GM19238 (cell line): ENCODE measurements at regions not wholly inside any gene's neighbourhood (a gene's known extent, or its start where the extent isn't known, plus 50 kb on each side); places are given as distances from the start of the nearest gene placed in this dataset.
"Not testable (repeated sequence)": the region's sequence is repeated elsewhere in the genome, so short reads cannot be mapped to it uniquely, and the experiment has no call there.

ENCODE experiments used
- DNase-seq: peaks from one replicate; pipeline ENCODE4 v3.0.0; 2011; ENCODE audit warnings: low spot score; ENCODE audit not compliant: insufficient read length

DNA sequence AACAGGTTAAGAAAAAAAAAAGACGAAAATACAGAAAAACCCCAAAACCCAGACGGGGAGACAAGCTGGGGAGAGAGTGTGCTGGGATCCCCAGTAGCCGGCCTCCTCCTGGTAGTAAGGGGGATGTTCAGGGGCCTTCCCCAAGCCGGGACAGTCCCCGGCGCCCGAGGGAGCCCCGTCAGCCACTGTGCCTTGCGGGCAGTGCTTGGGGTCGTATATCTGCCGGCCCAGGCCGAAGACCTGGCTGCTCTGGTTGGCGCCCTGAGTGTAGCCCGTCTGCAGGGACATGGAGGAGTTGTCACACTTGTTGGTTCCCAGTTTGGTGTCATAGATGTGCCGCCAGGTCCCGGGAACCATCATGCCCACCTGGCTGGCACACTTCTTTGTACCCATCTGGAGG, 287.2 kb upstream of the GADL1 start:
- no peak for DNase-seq

DNA sequence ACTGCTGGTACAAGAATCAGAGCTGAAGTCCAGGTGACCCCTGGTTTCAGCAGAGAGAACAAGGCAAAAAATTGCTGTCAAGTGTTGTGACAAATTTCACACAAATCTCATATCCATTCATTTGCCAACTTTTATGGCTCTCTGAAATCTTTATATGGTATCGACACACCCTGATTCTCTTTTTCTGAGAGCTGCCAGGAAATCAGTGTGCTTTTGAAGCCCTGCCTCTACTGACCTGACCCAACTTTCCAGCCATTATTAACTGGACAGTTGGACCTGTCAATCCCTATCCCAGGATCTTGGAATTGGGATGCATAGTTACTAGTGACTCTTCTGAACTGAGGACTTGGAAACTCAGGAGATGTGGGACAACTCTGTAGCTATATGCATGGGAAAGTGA, 288.2 kb upstream of the GADL1 start:
- DNase-seq = no peak

DNA sequence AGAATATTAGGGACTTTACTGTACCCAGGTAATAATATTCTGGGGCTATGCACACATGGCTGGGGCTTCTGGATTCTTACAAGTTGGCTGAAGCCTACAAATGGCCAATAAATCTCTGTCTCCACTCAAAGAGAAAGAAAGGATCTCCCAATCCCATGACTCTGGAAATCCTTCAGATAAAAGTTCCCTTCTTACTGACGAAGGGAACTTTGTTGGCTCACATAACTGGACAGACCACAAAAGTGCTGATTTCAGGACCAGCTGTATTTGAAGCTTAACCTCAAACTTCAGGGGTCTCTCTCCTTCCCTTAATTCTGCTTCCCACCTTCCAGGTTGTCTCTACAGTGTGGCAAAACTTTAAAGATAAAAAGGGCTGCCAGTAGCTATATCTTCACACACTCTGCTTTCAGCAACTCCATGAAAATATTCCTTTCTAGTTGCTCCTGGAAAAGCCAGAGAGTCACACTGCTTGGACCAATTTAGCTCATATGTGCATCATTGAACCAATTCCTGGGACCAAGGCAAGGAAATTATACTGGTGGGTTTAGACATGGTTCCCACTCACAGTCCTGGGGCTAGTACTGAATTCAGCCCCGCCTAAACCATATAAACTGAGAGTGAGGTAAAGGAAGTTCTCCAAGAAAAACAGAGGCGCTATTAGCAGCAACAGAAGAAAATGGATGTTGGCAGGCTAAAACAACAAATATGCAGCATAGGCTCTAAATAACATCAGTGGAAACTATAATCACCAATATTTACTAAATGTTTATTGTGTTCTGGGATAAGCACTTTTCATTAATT, 290.0 kb upstream of the GADL1 start:
- no peak for DNase-seq

DNA sequence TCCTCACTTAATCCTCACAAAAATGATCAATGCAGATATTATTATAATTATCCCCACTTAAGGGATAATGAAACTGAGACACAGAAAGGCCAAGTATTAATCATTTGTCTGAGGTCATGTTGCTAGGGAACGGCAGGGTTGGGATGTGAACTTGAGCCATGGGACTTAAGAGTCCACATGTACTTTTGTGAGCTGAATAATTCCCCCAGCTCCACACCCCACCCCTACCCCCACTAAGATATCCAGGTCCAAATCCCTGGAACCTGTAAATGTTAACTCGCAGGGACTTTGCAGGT, 290.5 kb upstream of the GADL1 start:
- no peak for DNase-seq

DNA sequence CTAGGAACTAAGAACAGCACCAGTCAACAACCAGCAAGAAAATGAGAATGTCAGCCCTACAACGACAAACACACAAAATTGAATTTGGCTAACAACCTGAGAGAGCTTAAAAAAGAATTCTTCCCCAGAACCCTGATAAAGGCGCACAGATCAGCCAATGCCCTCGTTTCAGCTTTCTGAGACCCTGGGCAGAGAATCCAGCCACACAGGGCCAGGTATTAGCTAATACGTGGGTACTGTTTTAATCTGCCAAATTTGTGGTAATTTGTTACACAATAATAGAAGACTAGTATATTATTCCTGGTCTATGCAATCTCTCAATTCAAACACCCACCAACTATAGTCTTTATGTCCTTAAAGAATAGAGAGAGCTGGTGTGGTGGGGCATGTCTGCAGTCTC, 291.6 kb upstream of the GADL1 start:
- DNase-seq = no peak

DNA sequence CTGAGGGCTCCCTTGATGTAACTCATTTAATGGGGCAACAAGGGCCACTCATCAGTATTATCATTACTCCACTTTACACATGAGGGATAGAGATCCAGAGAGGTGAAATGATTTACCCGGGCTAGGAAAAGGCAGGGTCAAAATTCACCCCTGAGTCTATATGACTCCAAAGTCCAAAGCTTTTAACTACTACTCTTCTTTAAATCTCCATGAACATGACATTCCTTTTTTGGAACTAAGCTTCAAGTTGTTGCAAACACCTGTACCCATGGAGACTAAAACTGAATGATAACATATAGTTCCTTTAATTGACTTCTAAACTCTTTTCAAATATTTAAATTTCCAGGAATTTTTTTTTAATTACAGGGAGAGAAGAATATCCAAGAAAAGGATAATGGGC, 292.9 kb upstream of the GADL1 start:
- DNase-seq = no peak

DNA sequence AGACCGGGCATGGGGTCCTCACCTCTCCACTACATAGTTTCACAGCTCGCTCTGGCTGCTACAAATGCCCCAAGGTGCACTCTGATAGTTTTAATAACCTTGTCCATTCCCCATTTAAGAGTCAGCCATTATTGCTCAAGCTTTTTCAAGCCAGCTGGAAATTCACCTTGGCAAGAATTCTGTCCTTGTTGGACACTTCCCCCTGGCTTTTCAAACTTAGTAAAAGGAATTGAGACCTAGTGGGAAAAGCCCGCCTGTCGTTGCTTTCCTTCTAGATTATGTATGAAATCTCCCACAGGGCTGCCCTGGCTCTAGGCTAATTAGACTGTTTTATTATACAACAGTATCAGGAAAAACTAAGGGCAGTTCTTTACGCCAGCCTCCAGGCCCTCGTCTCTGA, 293.7 kb upstream of the GADL1 start:
- no peak for DNase-seq

DNA sequence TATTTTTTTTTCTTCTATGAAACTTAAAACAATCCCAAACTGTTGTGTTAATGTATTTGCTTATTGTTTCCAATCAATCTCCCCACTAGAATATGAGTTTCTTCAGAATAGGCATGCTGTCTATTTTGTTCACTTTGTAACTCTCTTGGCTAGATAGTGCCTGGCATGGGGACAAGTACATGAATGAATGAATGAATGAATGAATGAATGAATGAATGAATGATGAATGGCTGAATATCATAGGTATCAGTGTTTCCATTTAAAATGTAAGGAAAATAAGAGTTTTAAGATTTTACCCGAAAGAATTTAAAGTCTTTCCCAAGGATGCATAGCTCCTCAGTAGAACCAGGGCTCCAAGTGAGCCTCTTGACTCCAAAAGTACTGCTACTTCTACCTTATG, 294.9 kb upstream of the GADL1 start:
- no peak for DNase-seq

DNA sequence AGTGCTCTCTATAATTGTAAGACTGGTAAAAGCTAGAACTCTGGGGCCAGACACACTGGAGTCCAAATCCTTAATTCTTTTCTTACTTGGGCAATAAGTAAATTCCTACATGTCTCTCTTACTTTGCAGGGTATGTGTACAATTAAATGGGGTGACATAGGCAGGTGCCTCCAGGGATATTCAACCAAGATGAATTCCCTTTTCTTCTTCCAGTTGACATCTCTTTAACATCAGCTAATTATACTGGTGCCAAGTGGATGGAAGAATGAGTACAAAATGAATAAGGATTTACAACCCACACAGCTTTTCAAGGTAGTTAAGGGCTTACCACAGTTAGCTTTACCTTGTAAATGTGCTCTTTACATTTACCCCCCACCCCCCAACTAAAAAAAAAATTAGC, 295.5 kb upstream of the GADL1 start:
- no peak for DNase-seq

DNA sequence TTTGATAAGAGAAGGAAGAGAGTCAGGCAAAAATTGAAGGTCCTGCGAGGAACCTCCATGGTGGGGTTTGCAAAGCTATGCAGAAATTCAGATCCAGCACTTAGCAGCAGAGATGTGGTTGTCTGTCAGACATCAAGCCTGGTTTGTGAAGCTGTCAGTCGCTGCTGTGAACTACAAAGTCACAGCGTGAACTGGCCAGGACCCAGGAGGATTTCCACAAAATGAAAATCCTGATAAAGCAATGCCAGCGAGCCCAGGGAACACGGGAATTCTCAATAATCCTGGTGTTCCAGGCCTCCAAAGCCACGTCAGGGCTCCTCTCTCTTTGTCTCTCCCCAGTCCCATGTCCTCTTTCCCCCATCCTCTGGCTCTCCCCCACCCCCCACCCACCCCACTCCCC, 296.9 kb upstream of the GADL1 start:
- DNase-seq = no peak

DNA sequence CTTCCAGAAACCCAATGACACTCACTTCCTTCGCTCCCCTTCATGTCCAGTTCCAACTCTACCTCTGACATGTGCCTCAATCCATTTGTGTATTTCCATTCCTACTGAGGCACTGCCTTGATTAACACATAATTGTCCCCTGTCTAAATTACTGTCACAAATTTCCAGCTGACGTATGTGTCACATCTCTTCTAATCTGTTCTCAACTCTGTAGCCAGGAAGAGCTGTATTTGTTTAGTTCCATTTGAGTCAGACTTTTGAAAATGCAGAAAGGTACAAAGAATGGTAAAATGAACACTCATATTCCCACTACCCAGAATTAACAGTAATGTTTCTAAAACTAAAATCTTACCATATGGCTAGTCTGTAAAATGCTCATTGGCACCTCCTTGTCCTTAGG, 299.0 kb upstream of the GADL1 start:
- no peak for DNase-seq

DNA sequence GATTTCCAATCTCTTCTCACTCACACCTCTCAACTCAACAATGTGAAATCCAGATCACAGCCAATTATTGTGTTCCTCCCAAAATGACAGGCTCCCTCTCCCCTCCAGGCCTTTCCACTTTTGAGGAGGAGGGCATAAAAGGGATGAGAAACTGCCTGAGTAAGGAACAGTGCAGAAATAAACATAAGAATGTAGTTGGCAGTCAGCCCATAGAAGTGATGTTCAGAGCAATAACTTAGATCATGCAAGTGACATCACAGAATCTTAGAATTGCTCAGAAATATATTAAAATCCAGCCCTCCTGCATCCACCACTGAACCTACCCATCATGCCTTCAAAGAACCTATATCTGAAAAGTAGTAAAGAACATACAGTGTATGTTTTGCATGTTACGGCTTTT, 299.4 kb upstream of the GADL1 start:
- DNase-seq = no peak

DNA sequence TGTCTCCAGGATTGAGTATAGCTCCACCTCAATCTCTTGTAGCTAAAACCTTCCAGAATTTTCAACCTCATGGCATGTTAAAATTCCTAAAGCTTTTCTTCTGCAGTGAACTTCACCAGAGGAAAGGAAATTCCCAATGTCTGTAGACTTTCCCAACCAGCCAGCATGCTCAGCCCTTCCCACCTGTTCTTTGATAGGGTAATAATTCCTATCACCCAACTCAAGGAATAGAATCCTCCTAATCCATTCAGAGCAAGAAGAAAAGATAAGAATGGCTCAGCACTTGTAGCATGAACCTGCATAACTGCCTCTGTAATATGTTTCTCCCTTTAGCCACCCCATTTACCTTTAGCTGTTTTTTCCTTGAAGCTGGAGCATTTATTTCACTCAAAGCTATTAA, 301.8 kb upstream of the GADL1 start:
- DNase-seq = no peak

DNA sequence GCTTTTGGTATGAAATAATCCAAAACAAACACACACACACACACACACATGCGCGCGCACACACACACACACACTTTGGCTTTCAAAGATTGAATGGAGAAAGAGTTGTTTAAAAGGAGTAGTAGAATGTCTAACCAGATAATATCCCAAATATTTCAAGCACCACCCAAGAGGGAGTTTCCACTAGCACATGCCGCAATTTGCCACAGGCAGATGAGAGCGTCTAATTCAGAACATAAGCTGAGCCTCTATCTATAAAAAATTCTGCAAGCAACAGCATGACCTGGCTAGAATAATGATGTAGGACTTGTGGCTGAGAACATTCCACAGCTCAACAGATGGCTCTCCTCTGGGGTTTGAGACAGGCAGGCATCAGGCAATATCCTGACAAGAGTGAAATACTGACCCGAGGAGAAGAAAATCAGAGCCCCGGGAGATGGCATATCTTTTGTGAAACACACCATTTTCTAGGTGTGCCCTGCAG, 302.5 kb upstream of the GADL1 start:
- DNase-seq = no peak

DNA sequence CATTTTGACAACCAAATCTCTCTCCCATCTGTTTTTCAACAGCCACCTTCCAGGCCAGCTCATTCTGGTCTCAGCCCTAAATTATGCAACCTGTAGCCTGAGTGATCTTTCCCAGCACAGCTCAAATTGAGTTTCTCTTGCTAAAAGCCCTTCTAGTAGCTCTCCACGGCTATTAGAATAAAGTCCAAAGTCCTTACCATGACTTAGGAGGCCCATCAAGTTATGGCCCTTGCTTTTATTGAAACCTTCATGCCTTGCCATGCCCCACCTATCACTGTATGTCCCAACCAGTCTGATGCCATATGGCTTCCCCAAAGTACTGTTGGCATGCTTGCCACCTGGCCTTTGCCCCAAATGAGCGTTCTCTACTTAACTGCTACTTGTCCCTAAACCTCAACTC, 303.5 kb upstream of the GADL1 start:
- DNase-seq = no peak

DNA sequence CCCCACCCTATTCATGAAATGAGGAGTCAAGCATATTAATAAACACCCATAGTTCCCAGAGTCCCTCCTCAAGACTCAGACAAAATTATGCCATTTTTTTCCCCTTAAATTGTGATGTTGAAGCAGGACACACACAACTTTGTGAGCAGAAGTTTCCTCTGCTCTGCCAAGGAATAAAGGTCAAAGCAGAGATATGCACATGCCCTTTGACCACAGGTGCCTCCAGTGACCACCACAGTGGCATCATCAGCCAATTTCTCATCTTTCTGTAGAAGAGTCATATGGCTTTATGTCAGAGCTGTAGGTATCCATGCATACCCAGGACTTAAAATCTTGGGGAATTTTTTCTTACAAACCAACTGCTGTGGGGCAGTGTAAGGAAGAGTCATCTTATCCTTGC, 304.4 kb upstream of the GADL1 start:
- no peak for DNase-seq

DNA sequence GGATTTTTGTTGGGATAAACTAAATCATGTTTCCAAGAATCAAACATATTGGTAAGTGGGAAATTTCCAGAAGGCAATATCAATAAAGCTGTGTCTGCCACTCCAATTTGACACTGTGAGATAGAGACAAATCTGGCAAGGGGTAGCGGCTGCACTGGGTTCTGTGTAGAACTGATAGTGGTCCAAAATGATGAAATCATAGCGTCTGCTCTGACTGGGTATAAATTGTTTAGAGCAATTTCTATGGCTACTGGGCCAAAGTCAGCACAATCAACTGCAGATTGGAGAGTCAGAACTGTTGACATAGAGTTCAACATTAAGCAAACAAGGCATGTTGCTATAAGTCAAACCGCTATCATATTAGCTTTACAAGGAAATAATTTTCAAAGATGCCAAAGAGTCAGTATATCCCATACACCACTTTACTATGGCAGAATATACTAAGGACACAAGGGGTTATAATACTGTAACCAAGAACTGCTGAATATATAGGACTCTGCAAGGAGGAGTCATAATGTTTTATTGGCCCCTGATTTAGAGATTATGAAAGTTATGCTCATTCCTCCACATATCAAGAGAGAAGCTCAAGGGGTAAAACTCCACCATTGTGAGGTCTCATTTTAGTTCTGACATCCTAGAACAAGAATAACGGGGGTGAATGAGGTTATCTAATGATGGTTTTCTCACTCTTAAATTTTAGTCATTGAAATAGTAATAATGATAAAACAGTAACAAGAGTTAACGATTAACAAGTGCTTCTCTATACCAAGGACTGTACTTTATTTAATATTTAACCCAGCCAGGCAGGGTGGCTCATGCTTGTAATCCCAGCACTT, 309.7 kb upstream of the GADL1 start:
- no peak for DNase-seq

DNA sequence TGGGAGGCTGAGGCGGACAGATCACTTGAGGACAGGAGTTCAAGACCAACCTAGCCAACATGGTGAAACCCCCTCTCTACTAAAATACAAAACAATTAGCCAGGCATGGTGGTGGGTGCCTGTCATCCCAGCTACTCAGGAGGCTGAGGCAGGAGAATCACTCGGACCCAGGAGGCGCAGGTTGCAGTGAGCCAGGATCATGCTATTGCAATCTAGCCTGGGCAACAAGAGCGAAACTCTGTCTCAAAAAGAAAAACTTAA, 310.3 kb upstream of the GADL1 start:
- DNase-seq = not testable (repeated sequence)

DNA sequence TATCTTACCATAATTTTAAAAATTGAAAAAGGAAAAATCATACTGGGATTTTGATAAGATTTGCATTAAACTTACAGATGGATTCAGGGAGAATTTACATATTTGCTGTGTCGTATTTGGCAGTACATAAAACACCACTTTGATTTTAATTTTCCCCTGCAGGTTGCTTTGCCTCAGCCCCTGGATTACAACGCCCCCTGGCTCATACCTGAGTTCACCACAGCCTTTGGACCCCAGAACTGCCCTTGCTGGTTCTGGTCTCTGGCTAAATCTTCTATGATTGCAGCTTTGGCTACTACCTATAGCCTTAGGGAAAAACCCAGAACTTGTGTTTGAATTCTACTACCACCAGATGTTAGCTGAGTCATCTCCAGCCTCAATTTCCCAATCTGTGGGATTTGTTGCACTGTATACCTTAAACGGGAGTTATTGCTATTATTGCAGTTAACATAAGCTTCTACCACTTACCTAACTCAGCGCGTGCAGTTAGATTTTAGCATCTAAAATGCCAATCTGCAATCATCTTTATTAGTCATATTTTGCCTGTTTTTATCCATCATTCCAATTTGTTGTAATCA, 315.7 kb upstream of the GADL1 start:
- no peak for DNase-seq

DNA sequence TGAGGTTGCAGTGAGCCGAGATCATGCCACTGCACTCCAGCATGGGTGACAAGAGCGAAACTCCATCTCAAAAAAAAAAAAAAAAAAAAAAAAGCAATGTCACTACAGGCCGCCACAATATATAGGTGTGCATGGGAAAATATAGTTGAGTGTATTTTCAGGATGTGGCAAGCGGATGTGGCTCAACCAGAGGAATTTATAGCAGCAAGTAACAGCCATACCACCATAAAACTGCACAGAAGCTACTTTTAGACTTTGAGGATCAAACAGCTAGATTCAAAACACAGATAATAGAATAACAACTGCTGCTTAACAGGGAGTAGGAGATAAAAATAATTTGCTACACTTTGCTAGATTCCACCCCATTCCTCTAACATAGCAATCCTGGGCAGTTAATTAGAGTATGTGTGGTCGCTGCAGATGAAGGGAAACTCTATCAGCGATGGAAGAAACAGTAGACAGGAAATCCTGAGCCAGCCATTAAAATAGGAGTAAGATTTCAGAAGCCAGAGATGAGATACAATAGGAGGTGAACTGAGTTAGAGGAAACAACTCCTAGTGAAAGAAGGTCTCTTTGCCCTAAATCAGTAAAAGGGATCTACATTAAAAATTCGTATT, 318.7 kb upstream of the STT3B start:
- no peak for DNase-seq

DNA sequence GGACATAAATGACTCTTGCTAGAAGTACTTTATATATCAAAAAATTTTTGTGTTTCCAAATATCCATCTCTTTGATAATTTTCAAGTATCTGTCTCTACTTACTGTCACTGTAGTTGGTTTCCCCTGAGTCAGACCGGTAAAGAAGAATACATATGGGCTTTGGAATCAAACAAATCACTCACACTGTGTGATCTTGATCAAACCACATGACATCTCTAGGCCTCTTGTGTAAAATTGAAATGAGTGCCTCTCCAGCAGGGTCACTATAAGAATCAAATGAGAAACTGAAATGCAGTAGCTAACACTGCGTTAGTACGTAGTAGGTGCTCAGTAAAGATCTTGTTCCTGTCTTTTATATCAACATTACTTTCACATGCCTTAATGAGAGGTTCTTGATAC, 314.6 kb upstream of the STT3B start:
- no peak for DNase-seq

DNA sequence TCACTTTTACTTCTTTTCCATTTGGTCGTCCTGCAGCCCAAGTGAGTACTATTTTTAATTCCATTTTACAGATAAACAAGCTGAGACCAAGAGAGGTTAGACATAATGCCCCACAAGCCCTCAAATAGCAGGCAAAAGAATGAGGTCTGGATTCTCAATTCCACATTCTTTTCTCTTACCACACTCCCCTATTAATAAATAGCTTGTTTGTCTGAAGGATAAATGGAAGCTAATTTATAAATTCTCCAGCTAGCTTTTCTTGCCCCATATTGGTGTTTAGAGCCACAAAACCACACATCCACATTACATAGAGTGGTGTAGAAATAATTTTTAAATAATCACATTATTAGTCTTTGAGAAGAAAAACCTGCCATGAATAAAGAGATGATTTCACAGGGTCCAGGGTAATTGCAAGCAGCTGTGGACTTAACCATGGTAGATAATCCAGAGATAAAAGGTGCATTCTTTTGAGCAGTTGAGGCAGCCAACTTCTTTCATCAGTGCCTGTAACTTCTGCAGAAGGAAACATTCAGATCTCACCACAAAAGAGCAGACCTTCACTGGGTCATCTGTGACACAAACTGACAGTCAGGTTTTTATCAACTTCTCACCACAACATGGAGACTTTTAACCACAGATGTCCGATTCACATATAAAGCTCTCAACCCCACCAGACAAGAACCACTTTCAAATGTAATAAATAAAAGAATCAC, 313.4 kb upstream of the STT3B start:
- DNase-seq = no peak
